B cell (primary cell): ENCODE measurements at regions not wholly inside any gene's neighbourhood (a gene's known extent, or its start where the extent isn't known, plus 50 kb on each side); places are given as distances from the start of the nearest gene placed in this dataset.
"Not testable (repeated sequence)": the region's sequence is repeated elsewhere in the genome, so short reads cannot be mapped to it uniquely, and the experiment has no call there.

Experiments
- CTCF ChIP-seq: fragments of 200-600 bp; IDR thresholded peaks from one replicate; pipeline ENCODE4 v1.8.0; 2022; ENCODE audit warnings: antibody characterized with exemption, mild to moderate bottlenecking
- EZH2 ChIP-seq: IDR thresholded peaks from 2 replicates; pipeline ENCODE4 v1.6.1; 2012; ENCODE audit warnings: borderline replicate concordance, low read depth, mild to moderate bottlenecking, moderate library complexity, low read length; ENCODE audit not compliant: insufficient read depth, poor library complexity, severe bottlenecking

- TF ChIP-seq CTCF, EZH2: not testable (repeated sequence)
These were observed 713.7 kb upstream of the TPTE start for GRCh38 chr21:9807675-9808074.
